Fibroblast of skin of back (primary cell): ENCODE measurements at regions not wholly inside any gene's neighbourhood (a gene's known extent, or its start where the extent isn't known, plus 50 kb on each side); places are given as distances from the start of the nearest gene placed in this dataset.
A peak's percentile ranks its signal among the peaks of the same experiment; 100 is the strongest.
"Not testable (repeated sequence)": the region's sequence is repeated elsewhere in the genome, so short reads cannot be mapped to it uniquely, and the experiment has no call there.

Experiments
- DNase-seq: peaks from one replicate; pipeline ENCODE4 v3.0.0-alpha.2; 2013

DNA sequence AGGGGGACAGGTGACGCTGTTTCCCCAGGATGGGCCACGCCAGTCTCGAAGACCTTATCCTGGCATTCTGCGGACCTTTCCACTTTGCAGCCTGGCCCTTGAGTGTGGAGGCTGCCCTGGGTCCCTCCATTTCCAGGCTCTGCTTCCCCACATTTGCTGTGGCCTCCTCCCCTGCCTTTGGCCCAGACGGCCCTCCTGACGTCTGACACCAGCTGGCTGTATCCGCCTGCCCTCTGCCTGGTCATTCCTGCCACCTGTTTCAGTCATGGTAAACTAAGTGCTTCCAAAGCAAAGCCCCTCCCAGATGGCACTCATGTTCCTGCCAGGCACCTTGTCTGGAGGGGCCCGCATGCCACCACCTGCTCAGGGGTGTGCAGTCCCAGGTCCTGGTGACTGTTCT, 95.1 kb downstream of the ASB1 start:
- no peak for DNase-seq

DNA sequence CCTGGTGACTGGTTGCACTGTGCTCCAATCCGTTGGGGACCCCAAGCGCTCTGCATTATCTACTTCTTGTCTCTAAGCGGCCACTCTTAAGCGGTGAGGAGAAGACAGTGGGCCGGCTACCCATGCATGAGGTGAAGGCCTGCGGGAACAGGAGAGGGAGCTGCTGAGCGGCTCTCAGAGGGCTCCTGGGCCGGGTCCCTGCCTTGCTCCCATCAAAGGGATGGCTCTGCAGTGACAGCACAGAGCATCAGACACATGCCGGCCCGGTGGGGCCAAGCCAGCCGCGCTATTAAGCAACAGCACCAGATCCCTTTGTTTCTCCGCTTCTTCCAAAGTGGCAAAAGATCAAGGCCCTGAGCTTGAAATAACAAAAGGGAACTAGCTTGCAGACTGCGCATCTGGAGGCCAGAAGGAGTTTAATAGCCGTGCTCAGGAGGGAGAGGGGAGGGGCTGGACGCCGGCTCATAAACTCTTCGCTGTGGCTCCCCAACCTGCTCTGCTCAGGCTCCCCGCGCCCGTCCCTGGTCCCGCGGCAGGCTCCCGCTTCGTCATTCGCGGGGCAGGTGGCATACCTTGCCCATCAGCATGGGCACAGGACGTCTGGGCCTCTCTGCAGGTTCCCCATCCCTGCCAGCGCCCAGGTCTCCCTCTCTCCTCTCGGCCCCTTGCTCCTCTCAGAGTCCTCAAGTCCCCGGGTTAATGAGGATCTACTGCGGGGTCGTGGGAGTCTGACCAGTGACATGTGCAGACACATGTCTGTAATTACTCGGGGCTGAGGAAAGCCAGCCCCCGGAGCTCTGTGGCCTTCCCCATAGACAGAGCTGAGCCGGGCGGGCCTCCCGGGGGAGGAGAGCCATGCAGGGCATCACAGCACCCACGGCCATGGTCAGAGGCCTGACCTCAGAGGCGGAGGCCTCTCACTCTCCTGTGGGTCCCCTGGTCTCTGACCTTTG, 96.7 kb downstream of the ASB1 start:
- DNase-seq: peak; percentile 20

DNA sequence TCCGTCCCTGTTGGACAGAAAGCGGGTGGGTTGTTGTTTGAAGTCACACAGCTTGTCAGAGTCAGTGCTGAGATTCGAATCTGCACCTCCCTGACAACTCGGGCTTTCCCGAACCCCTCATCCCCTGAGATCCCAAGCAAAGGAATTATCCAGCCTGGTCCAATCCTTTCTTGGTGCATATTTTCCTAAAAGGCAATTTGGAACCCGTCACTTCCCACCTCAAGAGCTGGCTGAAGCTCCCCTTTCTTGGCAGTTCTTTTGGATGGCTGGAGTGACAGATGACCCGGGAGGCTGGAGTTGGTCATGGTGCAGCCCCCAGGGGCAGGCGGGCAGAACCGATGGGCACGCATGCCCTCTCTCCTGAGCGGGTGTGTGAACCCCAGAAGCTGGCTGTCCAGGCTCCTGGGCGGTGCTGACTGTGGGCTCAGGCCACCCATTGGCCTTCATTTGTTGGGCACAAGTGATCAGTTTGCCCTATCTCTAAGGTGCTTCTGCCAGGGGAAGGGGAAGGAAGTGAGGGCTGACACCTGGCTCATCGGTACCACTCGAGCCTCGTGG, 97.8 kb downstream of the ASB1 start:
- DNase-seq: no peak

DNA sequence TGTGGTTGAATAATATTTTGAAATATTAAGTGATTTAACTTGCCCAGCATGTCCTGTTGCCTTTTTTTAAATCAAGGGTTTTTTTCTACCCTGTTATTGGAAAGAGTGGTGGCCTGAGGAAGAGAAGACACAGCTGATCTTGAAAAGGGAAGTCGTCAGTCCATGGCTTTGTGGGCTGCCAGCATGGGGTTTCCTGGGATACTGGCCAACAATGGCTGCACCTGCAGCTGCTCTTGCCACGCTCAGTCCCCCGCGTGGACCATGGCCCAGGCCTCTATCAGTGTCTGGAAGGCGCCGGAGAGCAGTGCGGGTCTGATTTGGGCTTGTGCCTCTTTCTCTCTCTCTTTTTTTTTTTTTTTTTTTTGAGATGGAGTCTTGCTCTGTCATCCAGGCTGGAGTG, 99.3 kb downstream of the ASB1 start:
- DNase-seq: no peak

DNA sequence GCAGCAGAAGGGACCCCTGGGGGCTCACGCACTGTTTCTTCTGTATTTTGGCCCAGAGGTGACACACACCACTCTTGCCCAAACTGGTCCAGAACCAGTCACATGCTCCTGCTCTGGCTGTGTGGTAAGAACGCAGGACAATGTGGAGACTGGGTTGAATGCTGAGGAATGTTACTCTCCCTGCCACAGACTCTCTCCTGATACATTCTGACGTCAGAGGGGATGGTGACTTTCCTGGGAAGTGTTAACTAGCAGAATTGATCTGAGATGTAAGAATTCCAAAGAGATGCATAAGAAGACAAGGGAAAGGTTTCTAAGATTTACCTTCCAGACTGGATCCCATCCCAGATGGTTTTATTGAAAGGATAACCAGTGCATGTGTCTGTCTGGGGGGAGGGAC, 100.8 kb downstream of the ASB1 start:
- DNase-seq: peak; percentile 57

DNA sequence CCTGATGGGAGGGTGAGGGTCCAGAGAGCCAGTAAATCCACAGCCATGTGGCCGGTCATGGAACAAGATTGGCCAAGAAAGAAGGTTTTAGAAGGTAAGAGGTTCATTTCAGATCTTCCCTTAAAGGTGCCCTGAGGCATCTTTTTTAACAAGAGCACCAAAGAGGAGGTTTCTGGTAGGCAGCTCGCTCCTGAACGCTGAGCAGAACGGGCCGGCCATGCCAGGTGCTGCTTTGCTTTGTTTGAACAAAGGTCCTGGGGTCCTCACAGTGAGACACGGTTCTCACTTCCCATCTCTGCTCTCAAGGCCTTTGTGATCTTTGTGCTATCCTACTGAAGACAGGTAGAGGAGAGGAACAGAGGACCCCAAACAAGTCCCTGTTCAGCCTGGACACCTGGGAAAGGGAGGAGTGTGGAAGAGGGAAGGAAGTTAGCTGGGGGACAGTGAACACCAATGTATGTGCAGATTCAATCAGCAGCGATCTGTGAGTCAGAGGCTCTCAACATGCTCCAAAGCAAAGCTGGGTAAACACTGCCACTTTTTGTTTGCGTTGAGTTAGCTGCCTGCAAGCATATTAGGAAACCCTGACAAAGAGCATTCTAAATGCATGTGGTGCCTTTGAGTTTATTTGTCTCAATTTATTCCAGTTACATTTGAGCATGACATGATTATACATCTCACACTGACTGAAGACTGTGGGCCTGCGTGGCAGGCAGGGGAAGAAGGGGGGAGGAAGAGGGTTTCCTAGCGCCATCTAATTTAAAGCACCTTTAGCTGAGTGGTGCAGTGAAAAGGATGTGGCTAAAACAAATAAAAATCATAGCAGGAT, 102.4 kb downstream of the ASB1 start:
- DNase-seq: peak; percentile 57

DNA sequence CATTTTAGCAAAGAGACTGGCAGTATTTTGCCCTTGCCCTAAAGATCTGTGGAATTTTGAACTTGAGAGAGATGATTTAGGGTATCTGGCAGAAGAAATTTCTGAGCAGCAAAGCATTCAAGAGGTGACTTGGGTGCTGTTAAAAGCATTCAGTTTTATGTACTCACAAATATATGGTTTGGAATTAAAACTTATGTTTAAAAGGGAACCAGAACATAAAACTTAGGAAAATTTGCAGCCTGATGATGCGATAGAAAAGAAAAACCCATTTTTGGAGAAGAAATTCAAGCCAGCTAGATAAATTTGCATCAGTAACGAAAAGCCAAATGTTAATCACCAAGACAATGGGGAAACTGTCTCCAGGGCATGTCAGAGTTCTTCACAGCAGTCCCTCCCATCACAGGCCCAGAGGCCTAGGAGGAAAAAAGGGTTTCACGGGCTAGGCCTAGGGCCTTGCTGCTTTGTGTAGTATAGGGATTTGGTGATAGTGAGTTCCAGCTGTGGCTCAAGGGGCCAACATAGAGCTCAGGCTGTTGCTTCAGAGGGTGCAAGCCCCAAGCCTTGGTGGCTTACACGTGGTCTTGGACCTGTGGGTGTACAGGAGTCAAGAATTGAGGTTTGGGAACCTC, 104.4 kb downstream of the ASB1 start:
- DNase-seq: not testable (repeated sequence)

DNA sequence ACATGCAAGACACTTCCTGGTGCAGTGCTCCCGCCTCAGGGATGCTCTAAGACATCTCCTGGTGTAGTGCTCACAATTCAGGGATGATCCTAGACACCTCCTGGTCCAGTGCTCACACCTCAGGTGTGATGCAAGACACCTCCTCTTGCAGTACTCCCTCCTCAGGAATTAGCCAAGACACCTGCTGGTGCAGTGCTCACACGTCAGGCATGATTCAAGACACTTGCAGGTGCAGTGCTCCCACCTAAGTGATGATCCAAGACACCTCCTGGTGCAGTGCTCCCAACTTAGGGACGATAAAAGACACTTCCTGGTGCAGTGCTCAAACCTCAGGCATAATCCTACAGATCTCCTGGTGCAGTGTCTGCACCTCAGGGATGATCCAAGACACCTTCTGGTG, 117.0 kb downstream of the ASB1 start:
- not testable (repeated sequence) for DNase-seq

DNA sequence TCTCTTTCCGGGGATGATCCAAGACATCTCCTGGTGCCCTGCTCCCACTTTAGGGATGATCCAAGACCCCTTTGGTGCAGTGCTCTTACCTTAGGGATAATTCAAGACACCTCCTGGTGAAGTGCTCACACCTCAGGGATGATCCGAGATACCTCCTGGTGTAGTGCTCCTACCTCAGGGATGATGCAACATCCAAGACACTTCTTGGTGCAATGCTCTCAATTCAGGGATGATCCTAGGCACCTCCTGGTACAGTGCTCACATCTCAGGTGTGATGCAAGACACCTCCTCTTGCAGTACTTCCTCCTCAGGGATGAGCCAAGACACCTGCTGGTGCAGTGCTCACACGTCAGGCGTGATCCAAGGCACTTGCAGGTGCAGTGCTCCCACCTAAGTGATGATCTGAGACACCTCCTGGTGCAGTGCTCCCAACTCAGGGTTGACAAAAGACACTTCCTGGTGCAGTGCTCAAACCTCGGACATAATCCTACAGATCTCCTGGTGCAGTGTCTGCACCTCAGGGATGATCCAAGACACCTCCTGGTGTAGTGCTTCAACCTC, 122.3 kb downstream of the ASB1 start:
- DNase-seq: no peak

DNA sequence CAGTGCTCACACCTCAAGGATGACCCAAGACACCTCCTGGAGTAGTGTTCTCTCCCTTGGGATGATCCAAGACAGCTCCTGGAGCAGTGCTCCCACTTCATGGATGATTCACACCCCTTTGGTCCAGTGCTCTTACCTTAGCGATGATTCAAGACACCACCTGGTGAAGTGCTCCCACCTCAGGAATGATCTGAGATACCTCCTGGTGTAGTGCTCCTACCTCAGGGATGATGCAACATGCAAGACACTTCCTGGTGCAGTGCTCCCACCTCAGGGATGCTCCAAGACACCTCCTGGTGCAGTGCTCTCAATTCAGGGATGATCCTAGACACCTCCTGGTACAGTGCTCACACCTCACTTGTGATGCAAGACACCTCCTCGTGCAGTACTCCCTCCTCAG, 123.1 kb downstream of the ASB1 start:
- DNase-seq: no peak

DNA sequence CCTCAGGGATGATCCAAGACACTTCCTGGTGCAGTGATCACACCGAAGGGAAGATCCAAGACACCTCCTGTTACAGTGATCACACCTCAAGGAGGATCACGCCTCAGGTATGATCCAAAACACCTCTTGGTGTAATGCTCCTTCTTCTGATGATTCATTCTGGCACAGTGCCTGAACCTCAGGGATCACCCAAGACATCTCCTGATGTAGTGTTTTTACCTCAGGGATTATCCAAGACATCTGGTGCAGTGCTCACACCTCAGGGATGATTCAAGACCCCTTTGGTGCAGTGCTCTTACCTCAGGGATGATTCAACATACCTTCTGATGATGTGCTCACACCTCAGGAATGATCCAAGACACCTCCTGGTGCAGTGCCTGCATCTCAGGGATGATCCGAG, 124.4 kb downstream of the ASB1 start:
- no peak for DNase-seq

DNA sequence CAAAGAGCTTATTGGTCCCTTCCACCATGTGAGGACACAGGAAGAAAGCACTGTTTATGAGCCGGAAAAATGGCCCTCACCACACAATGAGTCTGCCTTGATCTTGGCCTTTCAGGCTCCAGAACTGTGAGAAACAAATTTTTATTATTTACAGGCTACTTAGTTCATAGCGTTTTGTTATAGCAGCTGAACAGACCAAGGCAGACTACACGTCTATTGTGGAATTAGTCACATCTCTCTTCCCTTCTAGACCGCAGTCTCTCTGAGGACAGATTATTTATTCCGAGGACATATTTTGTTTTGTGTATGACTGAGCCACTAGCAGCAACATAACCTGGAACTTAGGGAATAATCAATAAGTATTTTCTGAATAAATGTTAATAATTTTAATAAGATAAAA, 125.5 kb downstream of the ASB1 start:
- no peak for DNase-seq

DNA sequence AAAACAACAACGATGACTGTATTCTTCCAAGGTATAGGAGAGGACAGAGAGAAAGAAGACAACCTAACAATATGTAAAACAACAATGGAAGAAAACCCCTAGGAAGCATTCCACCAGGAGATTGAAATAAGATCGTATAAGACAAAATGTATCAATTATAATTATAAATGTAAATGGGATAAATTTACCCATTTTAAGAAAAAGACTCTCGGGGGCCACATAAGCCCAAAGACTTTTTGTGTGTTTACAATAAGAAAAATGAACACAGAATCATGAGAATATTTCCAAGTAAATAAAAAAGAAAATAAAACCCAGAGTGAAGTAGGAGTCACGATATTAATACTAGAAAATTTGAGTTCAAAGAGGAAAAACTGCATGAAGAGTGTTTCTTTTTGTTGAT, 126.4 kb downstream of the ASB1 start:
- no peak for DNase-seq

DNA sequence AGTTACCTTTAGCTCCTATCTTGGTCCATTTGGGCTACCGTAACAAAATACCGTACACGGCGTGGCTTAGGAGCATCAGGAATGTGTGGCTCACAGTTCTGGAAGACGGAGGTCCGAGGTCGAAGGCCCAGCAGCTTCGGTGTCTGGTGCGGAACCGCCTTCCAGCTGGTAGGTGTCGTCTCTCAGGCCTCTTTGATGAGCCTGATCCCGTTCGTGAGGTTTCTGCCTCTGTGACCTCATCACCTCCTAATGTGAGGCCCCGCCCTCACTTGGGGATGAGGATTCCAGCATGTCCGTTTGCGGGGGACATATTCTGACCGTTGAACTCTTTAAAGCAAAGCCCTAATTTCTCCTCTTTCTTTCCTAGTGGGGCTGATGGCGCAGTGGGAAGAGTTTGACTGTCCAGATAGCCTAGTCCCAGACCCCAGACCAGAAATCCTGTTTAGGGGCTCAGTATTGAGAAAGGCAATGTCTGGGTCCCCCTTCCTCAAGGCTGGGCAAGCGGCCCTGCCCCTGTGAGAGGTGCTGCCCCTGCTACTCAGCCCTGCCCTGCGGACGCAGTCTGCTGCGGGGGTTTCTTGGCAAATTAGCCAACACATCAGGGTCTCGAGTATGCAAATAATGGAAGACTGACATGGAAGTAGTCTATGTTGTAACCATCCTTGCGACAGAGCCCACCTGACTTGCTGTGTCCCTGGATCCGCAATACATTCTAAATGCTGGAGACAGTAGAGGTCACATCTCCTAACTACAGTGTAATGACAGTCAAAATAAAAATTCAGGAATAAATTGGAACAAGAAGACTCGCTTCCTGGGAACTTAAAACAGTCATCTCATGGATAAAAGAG, 128.0 kb downstream of the ASB1 start:
- no peak for DNase-seq

DNA sequence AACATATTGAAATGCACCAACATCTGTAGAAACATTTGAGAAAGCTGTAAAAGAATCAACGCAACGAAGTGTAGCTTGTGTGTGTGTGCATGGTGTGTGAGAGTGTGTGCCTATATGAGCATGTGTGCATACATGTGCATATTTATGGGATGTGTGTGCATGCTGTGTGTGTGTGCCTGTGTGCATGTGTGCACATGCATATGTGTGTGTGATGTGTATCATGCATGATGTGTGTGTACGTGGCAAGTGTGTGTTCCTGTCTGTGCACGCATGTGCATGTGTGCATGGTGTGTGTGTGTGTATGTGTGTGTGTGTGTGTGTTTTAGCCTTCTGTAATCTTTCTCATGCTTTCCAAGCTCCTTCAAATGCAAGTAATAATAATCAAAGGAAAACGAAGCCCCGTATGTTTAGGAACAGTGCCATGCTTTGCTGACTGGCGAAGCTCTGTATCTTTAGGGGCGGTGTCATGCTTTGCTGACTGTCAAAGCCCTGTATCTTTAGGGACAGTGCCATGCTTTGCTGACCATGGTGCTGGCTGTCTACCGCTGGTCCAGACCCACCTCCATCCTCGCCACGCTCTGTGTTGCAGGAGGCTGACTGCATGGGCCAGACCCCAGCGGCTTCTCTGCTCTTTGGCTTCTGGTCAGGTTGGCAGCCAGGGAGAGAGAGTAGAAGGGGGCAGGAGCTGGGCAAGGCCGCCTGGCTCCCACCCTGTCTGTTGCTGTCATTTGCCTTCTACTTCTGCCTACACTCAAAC, 129.2 kb downstream of the ASB1 start:
- no peak for DNase-seq

DNA sequence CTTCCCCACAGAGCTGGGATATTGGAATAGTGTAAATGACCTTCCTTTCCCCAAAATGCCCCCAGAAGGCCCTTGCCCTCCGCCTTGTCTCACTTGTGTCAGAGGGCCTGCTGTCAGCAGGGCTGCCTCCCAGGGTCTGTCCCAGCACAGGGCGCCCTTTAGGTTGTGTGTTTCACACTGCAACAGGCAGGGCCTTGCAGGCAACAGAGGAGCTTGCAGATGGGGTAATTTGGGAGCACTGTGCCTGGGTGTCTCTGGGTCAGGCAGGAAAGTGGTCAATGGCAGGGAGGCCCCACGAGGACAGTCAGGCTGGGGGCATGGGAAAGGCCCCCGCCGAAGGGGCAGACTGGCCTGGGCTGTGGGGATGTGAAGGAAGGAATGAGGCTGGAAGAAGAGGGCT, 130.7 kb downstream of the ASB1 start:
- no peak for DNase-seq

DNA sequence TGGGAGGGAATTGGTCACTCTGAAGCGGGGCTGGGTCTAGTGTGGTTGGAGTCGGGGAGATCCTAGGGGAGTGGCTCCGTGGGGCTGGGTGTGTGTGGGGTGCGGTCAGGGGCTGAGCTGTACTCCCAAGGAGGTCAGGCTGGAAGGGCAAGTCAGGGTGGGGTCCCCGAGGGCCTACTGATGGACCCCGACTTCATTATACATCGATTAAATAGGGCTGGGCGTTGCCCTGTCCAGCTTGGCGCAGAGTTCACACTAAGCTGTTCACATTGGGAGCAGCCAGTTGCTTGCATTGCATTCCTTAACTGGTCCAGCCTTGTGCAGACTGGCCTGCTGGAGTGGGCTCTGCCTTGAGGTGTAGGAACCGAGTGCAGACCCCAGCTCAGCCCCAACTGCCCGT, 131.2 kb downstream of the ASB1 start:
- no peak for DNase-seq

DNA sequence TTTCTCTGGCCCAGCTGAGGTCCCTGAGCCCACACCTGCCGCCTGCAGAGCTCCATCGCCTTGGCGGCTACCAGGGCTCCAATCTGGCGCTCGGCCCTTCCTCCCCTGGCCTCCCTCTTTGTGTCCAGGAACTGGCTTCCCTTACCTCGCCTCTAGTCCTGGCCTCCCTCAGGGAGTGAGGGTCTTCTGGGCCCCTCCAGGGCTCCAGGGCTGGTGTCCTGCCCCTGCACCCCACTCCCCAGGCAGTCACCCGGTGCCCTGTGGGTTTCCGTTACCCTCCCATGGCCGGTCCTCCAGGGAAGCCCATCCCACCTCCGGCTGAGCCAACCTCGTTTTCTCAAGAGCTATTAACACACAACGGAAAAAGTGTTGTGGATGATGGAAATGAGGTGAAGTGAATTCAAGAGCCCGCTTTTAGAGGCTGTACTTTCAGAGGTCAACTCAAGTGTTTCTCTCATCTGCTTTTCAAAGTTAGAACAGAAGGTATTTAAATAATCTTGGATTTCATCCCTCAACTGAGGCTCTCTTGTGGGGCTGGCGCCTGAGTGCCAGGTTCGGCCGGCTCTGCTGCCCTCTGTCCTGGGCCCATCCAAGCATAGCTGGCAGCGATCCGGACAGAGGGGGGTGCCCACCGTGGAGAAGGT, 131.9 kb downstream of the ASB1 start:
- DNase-seq: no peak

DNA sequence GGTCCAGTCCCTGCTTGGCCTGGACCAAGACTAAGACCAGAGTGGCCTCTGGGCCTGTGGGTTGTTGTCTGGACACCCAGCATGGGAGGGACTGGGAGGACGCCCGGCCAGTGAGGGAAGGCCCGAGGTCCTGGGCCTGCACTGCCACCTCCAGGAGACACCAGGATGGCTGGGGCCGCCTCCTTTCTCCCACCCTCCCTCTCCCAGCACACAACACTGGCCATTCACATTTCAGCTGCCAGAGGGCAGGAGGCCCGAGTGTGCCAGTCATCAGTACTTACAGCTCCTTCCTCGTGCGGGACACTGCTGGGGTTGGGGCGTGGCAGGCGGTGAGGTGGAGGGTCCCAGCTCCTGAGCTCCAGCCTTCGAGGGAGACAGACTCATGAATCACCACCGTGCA, 133.5 kb downstream of the ASB1 start:
- DNase-seq: no peak

DNA sequence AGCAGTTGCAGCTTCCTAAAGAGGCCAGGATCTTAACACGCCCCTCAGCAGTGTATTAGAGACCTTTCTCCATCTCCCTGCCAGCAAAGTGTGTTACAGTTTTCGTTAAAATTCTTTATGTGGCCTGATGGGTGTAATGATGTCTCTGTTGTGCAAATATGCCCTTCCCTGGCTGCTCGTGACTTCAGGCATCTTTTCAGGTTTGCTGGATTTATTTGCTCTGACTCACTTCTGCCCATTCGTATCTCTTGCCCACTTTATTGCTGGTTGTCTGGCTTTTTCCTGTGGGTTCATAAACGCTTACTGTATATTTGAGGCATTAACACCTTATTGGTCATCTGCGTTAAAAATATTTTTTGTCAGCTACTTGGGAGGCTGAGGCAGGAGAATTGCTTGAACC, 134.5 kb downstream of the ASB1 start:
- DNase-seq: no peak
